OCI-LY7 (cell line): ENCODE measurements at regions not wholly inside any gene's neighbourhood (a gene's known extent, or its start where the extent isn't known, plus 50 kb on each side); places are given as distances from the start of the nearest gene placed in this dataset.

Experiments
- BruUV-seq: library from RNA; stranded (reverse); fragments of 400-500 nt; replicated peaks from 2 replicates; lab custom pipeline; 2021; lab: Mats Ljungman, UMichigan
- CTCF ChIA-PET: fragments of 300-600 bp; sonication (Branson Sonifier 250); formaldehyde crosslinking; loops from one replicate; lab custom pipeline; 2022; ENCODE audit warnings: antibody characterized with exemption; ENCODE audit not compliant: unreplicated experiment; lab: Charles Lee
- POLR2A ChIA-PET: fragments of 300-600 bp; sonication (Branson Sonifier 250); formaldehyde crosslinking; loops from one replicate; lab custom pipeline; 2022; ENCODE audit warnings: antibody characterized with exemption; lab: Charles Lee
- DNase-seq: peaks from one replicate; pipeline ENCODE4 v3.0.0-alpha.2; 2015; ENCODE audit warnings: low spot score
- H2AFZ ChIP-seq: fragments of 200-600 bp; sonication (generic), shearing (Covaris generic); 2 replicates; pipeline ENCODE4 v1.6.1; 2014; ENCODE audit warnings: mild to moderate bottlenecking, antibody characterized with exemption, low read length, moderate library complexity
- H3K27ac ChIP-seq: fragments of 200-600 bp; sonication (generic); 2 replicates; pipeline ENCODE4 v1.5.1; 2014; ENCODE audit warnings: mixed run types, low read depth, mild to moderate bottlenecking, moderate library complexity, low read length, inconsistent platforms; ENCODE audit not compliant: poor library complexity, severe bottlenecking
- H3K36me3 ChIP-seq: fragments of 200-600 bp; sonication (generic); 2 replicates; pipeline ENCODE4 v1.6.1; 2014; ENCODE audit warnings: mild to moderate bottlenecking, antibody characterized with exemption, low read length, moderate library complexity, mixed read lengths; ENCODE audit not compliant: insufficient read depth
- H3K4me1 ChIP-seq: fragments of 200-600 bp; sonication (generic); 2 replicates; pipeline ENCODE4 v1.5.1; 2014; ENCODE audit warnings: mild to moderate bottlenecking, low read length; ENCODE audit not compliant: insufficient read depth, poor library complexity, severe bottlenecking
- H3K4me2 ChIP-seq: fragments of 200-600 bp; sonication (generic); 2 replicates; pipeline ENCODE4 v1.6.1; 2014; ENCODE audit warnings: mild to moderate bottlenecking, low read length
- H3K4me3 ChIP-seq: fragments of 200-600 bp; sonication (generic); 2 replicates; pipeline ENCODE4 v1.5.1; 2014; ENCODE audit warnings: mild to moderate bottlenecking, low read depth, low read length; ENCODE audit not compliant: poor library complexity, severe bottlenecking
- H3K79me2 ChIP-seq: fragments of 200-600 bp; sonication (generic); 2 replicates; pipeline ENCODE4 v1.6.1; 2016; ENCODE audit warnings: low read depth, mild to moderate bottlenecking, low read length, moderate library complexity, mixed read lengths; ENCODE audit not compliant: insufficient read depth
- H3K9me2 ChIP-seq: fragments of 200-600 bp; sonication (generic); 2 replicates; pipeline ENCODE4 v1.6.1; 2016; ENCODE audit warnings: mild to moderate bottlenecking, low read length, mixed read lengths; ENCODE audit not compliant: insufficient read depth
- H3K9me3 ChIP-seq: fragments of 200-600 bp; sonication (generic); 2 replicates; pipeline ENCODE4 v1.6.1; 2014; ENCODE audit warnings: mild to moderate bottlenecking, mixed run types, low read length, mixed read lengths
- H4K20me1 ChIP-seq: fragments of 200-600 bp; sonication (generic); 2 replicates; pipeline ENCODE4 v1.6.1; 2014; ENCODE audit warnings: mild to moderate bottlenecking, antibody characterized with exemption, low read length, moderate library complexity, mixed read lengths; ENCODE audit not compliant: insufficient read depth
- CTCF ChIP-seq: fragments of 200-600 bp; sonication (generic); conservative IDR thresholded peaks from 2 replicates; pipeline ENCODE4 v1.5.1; 2014; ENCODE audit warnings: mild to moderate bottlenecking, antibody characterized with exemption, low read length, moderate library complexity, mixed read lengths
- EZH2phosphoT487 ChIP-seq: fragments of 200-600 bp; sonication (generic); IDR thresholded peaks from 2 replicates; pipeline ENCODE4 v1.6.1; 2018; ENCODE audit warnings: low read depth, borderline replicate concordance, mild to moderate bottlenecking, mixed run types, antibody characterized with exemption, low read length, moderate library complexity, mixed read lengths
- intact Hi-C: fragments of 100-400 bp; cut with micrococcal nuclease; formaldehyde crosslinking; loops from one replicate; pipeline ENCODE4 v1.10.0; 2022; ENCODE audit not compliant: unreplicated experiment

- no peaks in the 10 kb centered on the region for H3K79me2 ChIP-seq
- CTCF ChIA-PET = no interaction called here
- no peak overlapping the region for H3K27ac ChIP-seq
- no peaks in the 10 kb centered on the region for H3K4me1 ChIP-seq
- TF ChIP-seq EZH2phosphoT487 = no peak
- no peak for TF ChIP-seq CTCF
- H3K36me3 ChIP-seq = no peaks in the 10 kb centered on the region
- intact Hi-C loops = no loop called here
- no peaks in the 10 kb centered on the region for H3K9me2 ChIP-seq
- POLR2A ChIA-PET = no interaction called here
- no peak overlapping the region for H2AFZ ChIP-seq
- no TSS peak for BruUV-seq
- H3K9me3 ChIP-seq = no peaks in the 10 kb centered on the region
- H4K20me1 ChIP-seq = no peaks in the 10 kb centered on the region
- H3K4me2 ChIP-seq = no peak overlapping the region
- DNase-seq = no peak
- H3K4me3 ChIP-seq = no peak overlapping the region
Observed at GRCh38 chr6:10014557-10014956, 400.3 kb downstream of the TFAP2A start.

- Histone ChIP-seq H3K9me2 (no peaks in the 10 kb centered on the region), H3K79me2 (no peaks in the 10 kb centered on the region; the same call in 1 of the 2 replicates), H2AFZ (no peak overlapping the region), H4K20me1 (no peaks in the 10 kb centered on the region), H3K27ac (no peak overlapping the region), H3K4me3 (no peak overlapping the region), H3K4me2 (no peak overlapping the region), H3K9me3 (no peaks in the 10 kb centered on the region), H3K36me3 (no peaks in the 10 kb centered on the region), H3K4me1 (no peaks in the 10 kb centered on the region)
- POLR2A ChIA-PET = no interaction called here
- TF ChIP-seq CTCF (no peak), EZH2phosphoT487 (no peak)
- CTCF ChIA-PET = no interaction called here
- DNase-seq = no peak
- intact Hi-C loops = no loop called here
- no TSS peak for BruUV-seq
Observed at GRCh38 chr6:10000551-10000950, 414.3 kb downstream of the TFAP2A start.

- H3K4me3 ChIP-seq = no peak overlapping the region
- H3K9me3 ChIP-seq = no peaks in the 10 kb centered on the region
- H3K4me1 ChIP-seq = no peaks in the 10 kb centered on the region
- no peaks in the 10 kb centered on the region for H3K9me2 ChIP-seq
- no peak overlapping the region for H2AFZ ChIP-seq
- TF ChIP-seq CTCF (no peak), EZH2phosphoT487 (no peak)
- no peak overlapping the region for H3K27ac ChIP-seq
- no peaks in the 10 kb centered on the region; the same call in 1 of the 2 replicates for H3K79me2 ChIP-seq
- ChIA-PET POLR2A (no interaction called here), CTCF (no interaction called here)
- DNase-seq = no peak
- intact Hi-C loops = no loop called here
- H3K4me2 ChIP-seq = no peak overlapping the region
- no peaks in the 10 kb centered on the region for H4K20me1 ChIP-seq
- H3K36me3 ChIP-seq = no peaks in the 10 kb centered on the region
- no TSS peak for BruUV-seq
Observed at GRCh38 chr6:9999796-10000195, 415.1 kb downstream of the TFAP2A start.
